C4-2B (cell line): ENCODE measurements at regions not wholly inside any gene's neighbourhood (a gene's known extent, or its start where the extent isn't known, plus 50 kb on each side); places are given as distances from the start of the nearest gene placed in this dataset.

Experiments used
- H3K27ac ChIP-seq: fragments of 450-650 bp; 2 replicates; pipeline ENCODE4 v1.5.1; 2017
- ZFX ChIP-seq: fragments of 450-650 bp; IDR thresholded peaks from 2 replicates; pipeline ENCODE4 v1.6.1; 2017
- TF ChIP-seq, protein P1 (sequence below): fragments of 450-650 bp; conservative IDR thresholded peaks from 2 replicates; pipeline ENCODE4 v1.5.1; 2017; ENCODE audit warnings: mild to moderate bottlenecking

GRCh38 chr16:6967796-6968320, 364.8 kb upstream of the RBFOX1 start:
- no peak overlapping the region for H3K27ac ChIP-seq
- TF ChIP-seq ZFX: no peak
- TF ChIP-seq, protein P1, sequence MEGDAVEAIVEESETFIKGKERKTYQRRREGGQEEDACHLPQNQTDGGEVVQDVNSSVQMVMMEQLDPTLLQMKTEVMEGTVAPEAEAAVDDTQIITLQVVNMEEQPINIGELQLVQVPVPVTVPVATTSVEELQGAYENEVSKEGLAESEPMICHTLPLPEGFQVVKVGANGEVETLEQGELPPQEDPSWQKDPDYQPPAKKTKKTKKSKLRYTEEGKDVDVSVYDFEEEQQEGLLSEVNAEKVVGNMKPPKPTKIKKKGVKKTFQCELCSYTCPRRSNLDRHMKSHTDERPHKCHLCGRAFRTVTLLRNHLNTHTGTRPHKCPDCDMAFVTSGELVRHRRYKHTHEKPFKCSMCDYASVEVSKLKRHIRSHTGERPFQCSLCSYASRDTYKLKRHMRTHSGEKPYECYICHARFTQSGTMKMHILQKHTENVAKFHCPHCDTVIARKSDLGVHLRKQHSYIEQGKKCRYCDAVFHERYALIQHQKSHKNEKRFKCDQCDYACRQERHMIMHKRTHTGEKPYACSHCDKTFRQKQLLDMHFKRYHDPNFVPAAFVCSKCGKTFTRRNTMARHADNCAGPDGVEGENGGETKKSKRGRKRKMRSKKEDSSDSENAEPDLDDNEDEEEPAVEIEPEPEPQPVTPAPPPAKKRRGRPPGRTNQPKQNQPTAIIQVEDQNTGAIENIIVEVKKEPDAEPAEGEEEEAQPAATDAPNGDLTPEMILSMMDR: no peak

GRCh38 chr16:6966925-6967324, 365.7 kb upstream of the RBFOX1 start:
- H3K27ac ChIP-seq: no peak overlapping the region
- TF ChIP-seq, protein P1: no peak
- TF ChIP-seq ZFX: no peak

- no peak for TF ChIP-seq ZFX
- TF ChIP-seq, protein P1: no peak
- no peak overlapping the region for H3K27ac ChIP-seq
Measured at GRCh38 chr16:6964679-6965078, 368.0 kb upstream of the RBFOX1 start.

DNA sequence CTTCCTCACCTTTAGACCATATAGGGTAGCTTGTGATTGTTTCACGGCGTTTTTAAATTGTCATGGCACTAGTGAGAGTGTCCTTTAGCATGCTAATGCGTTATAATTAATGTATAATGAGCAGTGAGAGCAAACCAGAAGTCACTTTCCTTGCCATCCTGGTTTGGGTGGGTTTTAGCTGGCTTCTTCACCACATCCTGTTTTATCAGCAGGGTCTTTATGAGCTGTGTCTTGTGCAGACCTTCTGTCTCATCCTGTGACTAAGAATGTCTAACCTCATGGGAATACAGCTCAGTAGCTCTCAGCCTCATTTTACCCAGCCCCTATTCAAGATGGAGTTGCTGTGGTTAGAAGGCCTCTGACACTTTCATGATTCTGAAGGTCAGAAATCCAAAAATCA, 370.9 kb upstream of the RBFOX1 start:
- TF ChIP-seq, protein P1: no peak
- no peak for TF ChIP-seq ZFX
- no peak overlapping the region for H3K27ac ChIP-seq

- no peak overlapping the region for H3K27ac ChIP-seq
- TF ChIP-seq ZFX: no peak
- TF ChIP-seq, protein P1: no peak
Measured at GRCh38 chr16:6958184-6958583, 374.5 kb upstream of the RBFOX1 start.

DNA sequence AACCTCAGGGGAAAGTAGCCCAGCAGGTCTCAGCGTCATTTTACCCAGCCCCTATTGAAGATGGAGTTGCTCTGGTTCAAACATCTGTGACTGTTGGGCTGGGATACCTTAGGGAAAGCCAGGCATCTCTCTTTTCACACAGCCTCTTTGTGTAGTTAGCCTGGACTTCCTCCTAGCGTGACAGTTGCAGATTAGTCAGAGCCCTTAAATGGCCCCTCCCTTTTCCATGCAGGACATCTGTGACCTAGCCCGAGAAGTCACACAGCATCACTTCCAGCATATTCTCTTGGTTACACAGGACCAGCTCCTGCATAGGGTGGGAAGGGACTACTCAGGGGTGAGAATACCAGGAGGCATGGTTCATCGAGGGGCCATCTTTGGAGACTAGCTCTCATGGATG, 375.0 kb upstream of the RBFOX1 start:
- TF ChIP-seq, protein P1: no peak
- TF ChIP-seq ZFX: no peak

DNA sequence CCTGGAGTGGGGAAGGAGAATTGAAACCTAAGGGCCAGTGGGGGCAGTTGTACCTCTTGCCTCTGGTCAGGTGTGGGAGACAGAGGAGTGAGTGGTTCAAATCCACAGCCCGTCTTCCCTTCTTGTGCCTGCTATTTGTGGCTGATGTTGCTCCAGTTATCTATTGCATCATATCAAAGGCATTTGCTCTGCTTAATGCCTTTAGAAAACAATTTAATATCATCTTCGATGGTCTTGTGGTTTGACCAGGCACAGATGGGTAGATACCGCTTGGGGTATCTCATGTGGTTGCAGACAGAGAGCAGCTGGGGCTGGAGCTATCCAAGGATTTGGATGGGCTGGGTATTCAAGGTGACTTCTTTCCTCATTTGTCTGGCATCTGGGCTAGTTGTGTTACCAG, 376.1 kb upstream of the RBFOX1 start:
- H3K27ac ChIP-seq: no peak overlapping the region
- TF ChIP-seq, protein P1: no peak
- no peak for TF ChIP-seq ZFX

More for the DNA sequence above, 375.0 kb upstream of the RBFOX1 start:
- H3K27ac ChIP-seq: no peak overlapping the region
